SK-N-MC (cell line): ENCODE measurements at regions not wholly inside any gene's neighbourhood (a gene's known extent, or its start where the extent isn't known, plus 50 kb on each side); places are given as distances from the start of the nearest gene placed in this dataset.

ENCODE experiments used
- EZH2 ChIP-seq: fragments of 200-600 bp; sonication (generic); IDR thresholded peaks from one replicate; pipeline ENCODE4 v1.6.1; 2017; ENCODE audit warnings: antibody characterized with exemption
- FOXP2 ChIP-seq: optimal IDR thresholded peaks from 2 replicates; pipeline ENCODE3; 2011; ENCODE audit warnings: mild to moderate bottlenecking, moderate library complexity; ENCODE audit not compliant: insufficient read depth; ENCODE audit errors: extremely low read length, control extremely low read depth
- POLR2AphosphoS5 ChIP-seq: IDR thresholded peaks from 2 replicates; pipeline ENCODE4 v1.6.1; 2012; ENCODE audit warnings: mild to moderate bottlenecking, low read depth, low read length, borderline replicate concordance

- TF ChIP-seq POLR2AphosphoS5 (no peak), EZH2 (no peak), FOXP2 (no peak)
Measured at GRCh38 chr1:221408117-221408803, 333.6 kb downstream of the DUSP10 start.
